ENCODE measurements at regions not wholly inside any gene's neighbourhood (a gene's known extent, or its start where the extent isn't known, plus 50 kb on each side); places are given as distances from the start of the nearest gene placed in this dataset.

GRCh38 chr2:209239585-209239938, 184.3 kb upstream of the MAP2 start:
- no peak overlapping the region for H3K4me3 ChIP-seq (ENCODE audit: insufficient read depth in 1 of 2, low read depth in 1 of 2, low read length in 2 of 2)
- no peak overlapping the region for H2BK15ac ChIP-seq (ENCODE audit: low read depth, poor library complexity, severe bottlenecking)
- H2BK12ac ChIP-seq (ENCODE audit: low read length in 2 of 2), result no peak overlapping the region
- H3K27ac ChIP-seq (ENCODE audit: low read length, poor library complexity, severe bottlenecking), result no peak overlapping the region
- no peak overlapping the region for H4K91ac ChIP-seq (ENCODE audit: low read length)
- no peak overlapping the region for H4K8ac ChIP-seq (ENCODE audit: low read length)
- H3K4ac ChIP-seq (ENCODE audit: low read depth in 1 of 2, low read length in 2 of 2), result no peak overlapping the region
- no peak overlapping the region for H2AFZ ChIP-seq (ENCODE audit: low read depth, low read length)
- H3K9me3 ChIP-seq (ENCODE audit: control insufficient read depth, low read length), result peaks cover 24% of the 10 kb centered on the region
- H2AK5ac ChIP-seq (ENCODE audit: low read length, severe bottlenecking), result no peak overlapping the region
- WGBS, result no CpG with 5 or more reads among the region's 2 CpGs
- H3K4me2 ChIP-seq (ENCODE audit: low read length, poor library complexity, severe bottlenecking), result no peak overlapping the region
- no peak overlapping the region for H3K23ac ChIP-seq (ENCODE audit: low read length in 2 of 2)
- no peaks in the 10 kb centered on the region for H3K79me1 ChIP-seq (replicated peaks; ENCODE audit: low read length, poor library complexity, severe bottlenecking)
- no peak overlapping the region for H3K18ac ChIP-seq (ENCODE audit: low read depth in 1 of 2, low read length in 2 of 2)
- H3K36me3 ChIP-seq (ENCODE audit: control insufficient read depth in 1 of 2, insufficient read depth in 2 of 2, low read depth in 1 of 2, low read length in 2 of 2), result no peaks in the 10 kb centered on the region
- no peak overlapping the region for H2BK120ac ChIP-seq (ENCODE audit: low read depth, low read length)
- no peak overlapping the region for H2BK5ac ChIP-seq (ENCODE audit: low read depth, low read length, poor library complexity, severe bottlenecking)
- H3K14ac ChIP-seq (ENCODE audit: low read length in 2 of 2), result no peak overlapping the region
- H3K9ac ChIP-seq (ENCODE audit: low read length), result no peak overlapping the region
- no peaks in the 10 kb centered on the region for H3K27me3 ChIP-seq (ENCODE audit: control insufficient read depth in 1 of 2, insufficient read depth in 1 of 2, low read length in 2 of 2)
- no peaks in the 10 kb centered on the region for H3K4me1 ChIP-seq (ENCODE audit: control insufficient read depth, insufficient read depth, low read depth, low read length)
- no peak for DNase-seq

GRCh38 chr2:209240204-209240603, 183.6 kb upstream of the MAP2 start:
- DNase-seq, result no peak
- no peak overlapping the region for H3K4ac ChIP-seq (ENCODE audit: low read depth in 1 of 2, low read length in 2 of 2)

GRCh38 chr2:209253544-209253943, 170.3 kb upstream of the MAP2 start:
- no peaks in the 10 kb centered on the region for H3K9me3 ChIP-seq (ENCODE audit: control insufficient read depth, low read length)
- WGBS, result 67% methylated on average over 2 of the region's 2 CpGs
- no peak overlapping the region for H3K14ac ChIP-seq (ENCODE audit: low read length in 2 of 2)
- DNase-seq, result no peak
- H3K27me3 ChIP-seq (ENCODE audit: control insufficient read depth in 1 of 2, insufficient read depth in 1 of 2, low read length in 2 of 2), result no peaks in the 10 kb centered on the region
- no peak overlapping the region for H4K8ac ChIP-seq (ENCODE audit: low read length)
- H3K4ac ChIP-seq (ENCODE audit: low read depth in 1 of 2, low read length in 2 of 2), result no peak overlapping the region
- H2BK12ac ChIP-seq (ENCODE audit: low read length in 2 of 2), result no peak overlapping the region
- no peak overlapping the region for H3K23ac ChIP-seq (ENCODE audit: low read length in 2 of 2)
- no peak overlapping the region for H4K91ac ChIP-seq (ENCODE audit: low read length)
- H3K27ac ChIP-seq (ENCODE audit: low read length, poor library complexity, severe bottlenecking), result no peak overlapping the region
- H3K36me3 ChIP-seq (ENCODE audit: control insufficient read depth in 1 of 2, insufficient read depth in 2 of 2, low read depth in 1 of 2, low read length in 2 of 2), result no peaks in the 10 kb centered on the region
- no peak overlapping the region for H2AFZ ChIP-seq (ENCODE audit: low read depth, low read length)
- no peak overlapping the region for H3K18ac ChIP-seq (ENCODE audit: low read depth in 1 of 2, low read length in 2 of 2)
- no peak overlapping the region for H3K9ac ChIP-seq (ENCODE audit: low read length)
- no peak overlapping the region for H2AK5ac ChIP-seq (ENCODE audit: low read length, severe bottlenecking)
- H3K79me1 ChIP-seq (replicated peaks; ENCODE audit: low read length, poor library complexity, severe bottlenecking), result no peaks in the 10 kb centered on the region
- H3K4me2 ChIP-seq (ENCODE audit: low read length, poor library complexity, severe bottlenecking), result no peak overlapping the region
- no peak overlapping the region for H3K4me3 ChIP-seq (ENCODE audit: insufficient read depth in 1 of 2, low read depth in 1 of 2, low read length in 2 of 2)
- H3K4me1 ChIP-seq (ENCODE audit: control insufficient read depth, insufficient read depth, low read depth, low read length), result no peaks in the 10 kb centered on the region
- H2BK15ac ChIP-seq (ENCODE audit: low read depth, poor library complexity, severe bottlenecking), result no peak overlapping the region
- no peak overlapping the region for H2BK120ac ChIP-seq (ENCODE audit: low read depth, low read length)
- H2BK5ac ChIP-seq (ENCODE audit: low read depth, low read length, poor library complexity, severe bottlenecking), result no peak overlapping the region

More at GRCh38 chr2:209240204-209240603, 183.6 kb upstream of the MAP2 start:
- H4K8ac ChIP-seq (ENCODE audit: low read length), result no peak overlapping the region
- H2BK120ac ChIP-seq (ENCODE audit: low read depth, low read length), result no peak overlapping the region
- no peak overlapping the region for H2AFZ ChIP-seq (ENCODE audit: low read depth, low read length)
- 38% methylated on average over 1 of the region's 1 CpG for WGBS
- H2BK12ac ChIP-seq (ENCODE audit: low read length in 2 of 2), result no peak overlapping the region
- no peak overlapping the region for H3K18ac ChIP-seq (ENCODE audit: low read depth in 1 of 2, low read length in 2 of 2)
- no peak overlapping the region for H3K4me3 ChIP-seq (ENCODE audit: insufficient read depth in 1 of 2, low read depth in 1 of 2, low read length in 2 of 2)
- H3K4me1 ChIP-seq (ENCODE audit: control insufficient read depth, insufficient read depth, low read depth, low read length), result no peaks in the 10 kb centered on the region
- H3K27me3 ChIP-seq (ENCODE audit: control insufficient read depth in 1 of 2, insufficient read depth in 1 of 2, low read length in 2 of 2), result no peaks in the 10 kb centered on the region
- no peak overlapping the region for H4K91ac ChIP-seq (ENCODE audit: low read length)
- no peak overlapping the region for H2AK5ac ChIP-seq (ENCODE audit: low read length, severe bottlenecking)
- H3K79me1 ChIP-seq (replicated peaks; ENCODE audit: low read length, poor library complexity, severe bottlenecking), result no peaks in the 10 kb centered on the region
- H3K23ac ChIP-seq (ENCODE audit: low read length in 2 of 2), result no peak overlapping the region
- H3K14ac ChIP-seq (ENCODE audit: low read length in 2 of 2), result no peak overlapping the region
- no peak overlapping the region for H3K27ac ChIP-seq (ENCODE audit: low read length, poor library complexity, severe bottlenecking)
- H3K4me2 ChIP-seq (ENCODE audit: low read length, poor library complexity, severe bottlenecking), result no peak overlapping the region
- H3K36me3 ChIP-seq (ENCODE audit: control insufficient read depth in 1 of 2, insufficient read depth in 2 of 2, low read depth in 1 of 2, low read length in 2 of 2), result no peaks in the 10 kb centered on the region
- no peak overlapping the region for H3K9ac ChIP-seq (ENCODE audit: low read length)
- H2BK15ac ChIP-seq (ENCODE audit: low read depth, poor library complexity, severe bottlenecking), result no peak overlapping the region
- H3K9me3 ChIP-seq (ENCODE audit: control insufficient read depth, low read length), result peaks cover 24% of the 10 kb centered on the region
- H2BK5ac ChIP-seq (ENCODE audit: low read depth, low read length, poor library complexity, severe bottlenecking), result no peak overlapping the region

GRCh38 chr2:209259767-209260166, 164.1 kb upstream of the MAP2 start:
- no peak overlapping the region for H4K8ac ChIP-seq (ENCODE audit: low read length)

More at GRCh38 chr2:209259767-209260166, 164.1 kb upstream of the MAP2 start:
- Histone ChIP-seq H2AK5ac (ENCODE audit: low read length, severe bottlenecking) (no peak overlapping the region), H2AFZ (ENCODE audit: low read depth, low read length) (no peak overlapping the region), H4K91ac (ENCODE audit: low read length) (no peak overlapping the region), H3K18ac (ENCODE audit: low read depth in 1 of 2, low read length in 2 of 2) (no peak overlapping the region), H2BK15ac (ENCODE audit: low read depth, poor library complexity, severe bottlenecking) (no peak overlapping the region), H3K9me3 (ENCODE audit: control insufficient read depth, low read length) (no peaks in the 10 kb centered on the region), H3K4me3 (ENCODE audit: insufficient read depth in 1 of 2, low read depth in 1 of 2, low read length in 2 of 2) (no peak overlapping the region), H3K14ac (ENCODE audit: low read length in 2 of 2) (no peak overlapping the region), H2BK12ac (ENCODE audit: low read length in 2 of 2) (no peak overlapping the region), H3K23ac (ENCODE audit: low read length in 2 of 2) (no peak overlapping the region), H3K4me2 (ENCODE audit: low read length, poor library complexity, severe bottlenecking) (no peak overlapping the region), H3K79me1 (replicated peaks; ENCODE audit: low read length, poor library complexity, severe bottlenecking) (no peaks in the 10 kb centered on the region), H3K27me3 (ENCODE audit: control insufficient read depth in 1 of 2, insufficient read depth in 1 of 2, low read length in 2 of 2) (no peaks in the 10 kb centered on the region), H2BK120ac (ENCODE audit: low read depth, low read length) (no peak overlapping the region), H3K36me3 (ENCODE audit: control insufficient read depth in 1 of 2, insufficient read depth in 2 of 2, low read depth in 1 of 2, low read length in 2 of 2) (no peaks in the 10 kb centered on the region), H3K27ac (ENCODE audit: low read length, poor library complexity, severe bottlenecking) (no peak overlapping the region), H3K4ac (ENCODE audit: low read depth in 1 of 2, low read length in 2 of 2) (no peak overlapping the region), H3K9ac (ENCODE audit: low read length) (no peak overlapping the region), H2BK5ac (ENCODE audit: low read depth, low read length, poor library complexity, severe bottlenecking) (no peak overlapping the region), H3K4me1 (ENCODE audit: control insufficient read depth, insufficient read depth, low read depth, low read length) (no peaks in the 10 kb centered on the region)
- no peak for DNase-seq
- WGBS, result 90% methylated on average over 7 of the region's 7 CpGs
